Gastrocnemius medialis (tissue), 4 donors: ENCODE measurements at regions not wholly inside any gene's neighbourhood (a gene's known extent, or its start where the extent isn't known, plus 50 kb on each side); places are given as distances from the start of the nearest gene placed in this dataset.

Experiments used
- POLR2A ChIP-seq, 2 donors: fragments of 450-650 bp; IDR thresholded peaks; one replicate each; pipeline ENCODE4 v1.6.1; 2017; ENCODE audit warnings: antibody characterized with exemption in 2 of 2, mild to moderate bottlenecking in 2 of 2, moderate library complexity in 2 of 2
- TF ChIP-seq, protein P1 (sequence below), 5 experiments: fragments of 450-650 bp in 3 of 5; fragments of 200-600 bp in 2 of 5; sonication (generic) in 2 of 5; IDR thresholded peaks in 4 of 5; conservative IDR thresholded peaks in 1 of 5; 1 replicate in 4 of 5; 2 replicates in 1 of 5; pipeline ENCODE4 v1.5.1; 2016 to 2019; ENCODE audit warnings: antibody characterized with exemption in 5 of 5, mild to moderate bottlenecking in 3 of 5, moderate library complexity in 3 of 5

DNA sequence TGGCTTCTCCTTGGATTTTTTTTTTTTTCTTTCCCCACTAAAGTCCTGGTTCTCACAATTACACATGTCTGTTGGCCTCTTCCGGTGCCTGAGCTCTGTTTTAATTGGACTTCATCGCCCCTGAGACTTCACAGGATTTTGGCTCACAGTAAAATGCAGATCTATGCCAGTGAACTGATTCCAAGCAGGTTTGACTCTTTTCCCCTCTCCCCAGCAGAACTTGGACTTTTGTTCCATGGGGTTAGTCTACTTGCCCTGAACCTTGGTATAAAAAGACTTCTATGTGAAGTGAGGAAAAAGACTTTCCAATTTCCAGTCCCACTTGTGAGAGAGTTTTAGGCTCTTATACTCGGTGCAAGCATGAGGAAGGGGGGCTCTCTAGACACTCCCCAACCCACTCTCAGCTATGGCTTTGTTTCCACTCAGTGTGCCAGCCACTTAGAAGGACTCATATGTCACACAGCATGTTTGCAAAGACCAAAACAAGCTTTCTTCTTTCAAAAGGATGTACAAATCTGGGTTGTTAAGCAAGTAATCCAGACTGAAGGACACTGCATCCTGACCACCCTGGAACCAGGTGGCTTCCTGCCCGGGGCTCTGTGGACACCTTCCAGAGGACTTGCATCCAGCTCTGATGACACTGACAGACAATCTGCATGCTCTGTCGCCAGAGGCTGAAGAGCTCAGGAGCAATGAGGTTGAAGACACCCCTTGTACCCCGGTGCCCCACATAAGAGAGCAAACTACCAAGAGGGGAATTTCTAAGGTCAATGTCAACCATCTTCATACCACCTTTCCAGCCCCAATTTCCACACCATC, 221.9 kb upstream of the EGLN3 start:
- TF ChIP-seq, protein P1, sequence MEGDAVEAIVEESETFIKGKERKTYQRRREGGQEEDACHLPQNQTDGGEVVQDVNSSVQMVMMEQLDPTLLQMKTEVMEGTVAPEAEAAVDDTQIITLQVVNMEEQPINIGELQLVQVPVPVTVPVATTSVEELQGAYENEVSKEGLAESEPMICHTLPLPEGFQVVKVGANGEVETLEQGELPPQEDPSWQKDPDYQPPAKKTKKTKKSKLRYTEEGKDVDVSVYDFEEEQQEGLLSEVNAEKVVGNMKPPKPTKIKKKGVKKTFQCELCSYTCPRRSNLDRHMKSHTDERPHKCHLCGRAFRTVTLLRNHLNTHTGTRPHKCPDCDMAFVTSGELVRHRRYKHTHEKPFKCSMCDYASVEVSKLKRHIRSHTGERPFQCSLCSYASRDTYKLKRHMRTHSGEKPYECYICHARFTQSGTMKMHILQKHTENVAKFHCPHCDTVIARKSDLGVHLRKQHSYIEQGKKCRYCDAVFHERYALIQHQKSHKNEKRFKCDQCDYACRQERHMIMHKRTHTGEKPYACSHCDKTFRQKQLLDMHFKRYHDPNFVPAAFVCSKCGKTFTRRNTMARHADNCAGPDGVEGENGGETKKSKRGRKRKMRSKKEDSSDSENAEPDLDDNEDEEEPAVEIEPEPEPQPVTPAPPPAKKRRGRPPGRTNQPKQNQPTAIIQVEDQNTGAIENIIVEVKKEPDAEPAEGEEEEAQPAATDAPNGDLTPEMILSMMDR (IDR thresholded peaks at IDR 0.05 in 4 of 5, conservative IDR thresholded peaks at IDR 0.05 in 1 of 5): no peak
- no peak for TF ChIP-seq POLR2A (IDR thresholded peaks at IDR 0.05)
